DOHH2 (cell line): ENCODE measurements at regions not wholly inside any gene's neighbourhood (a gene's known extent, or its start where the extent isn't known, plus 50 kb on each side); places are given as distances from the start of the nearest gene placed in this dataset.

ENCODE experiments used
- H3F3A ChIP-seq: fragments of 200-600 bp; sonication (generic), shearing (Covaris generic); 2 replicates; pipeline ENCODE4 v1.6.0; 2016; ENCODE audit warnings: antibody characterized with exemption, mild to moderate bottlenecking; ENCODE audit not compliant: control insufficient read depth, insufficient read depth
- H3K27ac ChIP-seq: fragments of 200-600 bp; sonication (generic); 2 replicates; pipeline ENCODE4 v1.5.1; 2014; ENCODE audit warnings: low read depth, mild to moderate bottlenecking, low read length, moderate library complexity
- H3K27me3 ChIP-seq: fragments of 200-600 bp; sonication (generic); 2 replicates; pipeline ENCODE4 v1.6.1; 2014; ENCODE audit warnings: mild to moderate bottlenecking, low read length, mixed read lengths; ENCODE audit not compliant: control insufficient read depth
- H3K36me3 ChIP-seq: fragments of 200-600 bp; sonication (generic); 2 replicates; pipeline ENCODE4 v1.6.1; 2014; ENCODE audit warnings: mild to moderate bottlenecking, low read length, moderate library complexity, mixed read lengths; ENCODE audit not compliant: control insufficient read depth
- H3K4me1 ChIP-seq: fragments of 200-600 bp; sonication (generic); 2 replicates; pipeline ENCODE4 v1.6.1; 2014; ENCODE audit warnings: mild to moderate bottlenecking, low read length, mixed read lengths; ENCODE audit not compliant: control insufficient read depth
- H3K4me2 ChIP-seq: fragments of 200-600 bp; sonication (generic); 2 replicates; pipeline ENCODE4 v1.6.0; 2014; ENCODE audit warnings: mild to moderate bottlenecking, low read length, moderate library complexity
- H3K4me3 ChIP-seq: fragments of 200-600 bp; sonication (generic); 2 replicates; pipeline ENCODE4 v1.5.1; 2014; ENCODE audit warnings: mild to moderate bottlenecking, low read length, mixed read lengths
- H3K79me2 ChIP-seq: fragments of 200-600 bp; sonication (generic); 2 replicates; pipeline ENCODE4 v1.6.1; 2014; ENCODE audit warnings: mild to moderate bottlenecking, low read length, mixed read lengths; ENCODE audit not compliant: control insufficient read depth
- H3K9me2 ChIP-seq: fragments of 200-600 bp; sonication (generic); replicated peaks from 2 replicates; pipeline ENCODE4 v1.6.1; 2014; ENCODE audit warnings: mild to moderate bottlenecking, low read length, mixed read lengths; ENCODE audit not compliant: control insufficient read depth
- H3K9me3 ChIP-seq: fragments of 200-600 bp; sonication (generic); 2 replicates; pipeline ENCODE4 v1.6.1; 2014; ENCODE audit warnings: antibody characterized with exemption, low read length, mixed read lengths; ENCODE audit not compliant: control insufficient read depth, insufficient read depth
- H4K20me1 ChIP-seq: fragments of 200-600 bp; sonication (generic); 2 replicates; pipeline ENCODE4 v1.6.0; 2014; ENCODE audit warnings: low read depth, mild to moderate bottlenecking, antibody characterized with exemption, low read length, moderate library complexity; ENCODE audit not compliant: control insufficient read depth, insufficient read depth
- CTCF ChIP-seq: fragments of 200-600 bp; sonication (generic); IDR thresholded peaks from one replicate; pipeline ENCODE4 v1.5.1; 2014; ENCODE audit warnings: antibody characterized with exemption, mild to moderate bottlenecking, low read depth, low read length; ENCODE audit not compliant: poor library complexity, severe bottlenecking
- EZH2phosphoT487 ChIP-seq: fragments of 200-600 bp; sonication (generic); IDR thresholded peaks from 2 replicates; pipeline ENCODE4 v1.6.1; 2017; ENCODE audit warnings: borderline replicate concordance, mild to moderate bottlenecking, antibody characterized with exemption, low read length, moderate library complexity, mixed read lengths

- no peak for TF ChIP-seq CTCF
- TF ChIP-seq EZH2phosphoT487 = no peak
- Histone ChIP-seq H3K27me3 (no peaks in the 10 kb centered on the region), H3K27ac (no peak overlapping the region), H3K36me3 (no peaks in the 10 kb centered on the region), H3K9me3 (no peaks in the 10 kb centered on the region; the same call in 1 of the 2 replicates), H3K4me2 (no peak overlapping the region), H3F3A (no peaks in the 10 kb centered on the region), H3K4me3 (no peak overlapping the region), H3K9me2 (no peaks in the 10 kb centered on the region), H4K20me1 (no peaks in the 10 kb centered on the region), H3K79me2 (no peaks in the 10 kb centered on the region), H3K4me1 (no peaks in the 10 kb centered on the region)
Observed at GRCh38 chr4:91829531-91829930, 474.2 kb upstream of the GRID2 start.

- no peaks in the 10 kb centered on the region for H3K9me2 ChIP-seq
- H3K4me2 ChIP-seq = no peak overlapping the region
- no peaks in the 10 kb centered on the region for H3K36me3 ChIP-seq
- no peaks in the 10 kb centered on the region for H3K27me3 ChIP-seq
- no peaks in the 10 kb centered on the region for H4K20me1 ChIP-seq
- no peak overlapping the region for H3K27ac ChIP-seq
- H3K4me3 ChIP-seq = no peak overlapping the region
- no peaks in the 10 kb centered on the region; the same call in 1 of the 2 replicates for H3K9me3 ChIP-seq
- no peaks in the 10 kb centered on the region for H3K79me2 ChIP-seq
- TF ChIP-seq CTCF = no peak
- TF ChIP-seq EZH2phosphoT487 = no peak
- H3F3A ChIP-seq = no peaks in the 10 kb centered on the region
- no peaks in the 10 kb centered on the region for H3K4me1 ChIP-seq
Observed at GRCh38 chr4:91830681-91831395, 472.9 kb upstream of the GRID2 start.

GRCh38 chr4:91837608-91838029, 466.1 kb upstream of the GRID2 start:
- no peak overlapping the region for H3K27ac ChIP-seq
- TF ChIP-seq EZH2phosphoT487 = no peak
- TF ChIP-seq CTCF = no peak
- H3K9me2 ChIP-seq = no peaks in the 10 kb centered on the region
- H3K4me2 ChIP-seq = no peak overlapping the region
- no peaks in the 10 kb centered on the region for H3K4me1 ChIP-seq
- H3K36me3 ChIP-seq = no peaks in the 10 kb centered on the region
- H4K20me1 ChIP-seq = no peaks in the 10 kb centered on the region
- no peak overlapping the region for H3K4me3 ChIP-seq
- H3K9me3 ChIP-seq = no peaks in the 10 kb centered on the region; the same call in 1 of the 2 replicates
- H3K27me3 ChIP-seq = no peaks in the 10 kb centered on the region
- no peaks in the 10 kb centered on the region for H3F3A ChIP-seq
- H3K79me2 ChIP-seq = no peaks in the 10 kb centered on the region
